ENCODE measurements at regions not wholly inside any gene's neighbourhood (a gene's known extent, or its start where the extent isn't known, plus 50 kb on each side); places are given as distances from the start of the nearest gene placed in this dataset.

GRCh38 chr21:25384782-25385181 is 222.5 kb downstream of the MRPL39 start:
- no peak for DNase-seq (ENCODE audit: low read depth in 4 of 4, low spot score in 2 of 4)

DNA sequence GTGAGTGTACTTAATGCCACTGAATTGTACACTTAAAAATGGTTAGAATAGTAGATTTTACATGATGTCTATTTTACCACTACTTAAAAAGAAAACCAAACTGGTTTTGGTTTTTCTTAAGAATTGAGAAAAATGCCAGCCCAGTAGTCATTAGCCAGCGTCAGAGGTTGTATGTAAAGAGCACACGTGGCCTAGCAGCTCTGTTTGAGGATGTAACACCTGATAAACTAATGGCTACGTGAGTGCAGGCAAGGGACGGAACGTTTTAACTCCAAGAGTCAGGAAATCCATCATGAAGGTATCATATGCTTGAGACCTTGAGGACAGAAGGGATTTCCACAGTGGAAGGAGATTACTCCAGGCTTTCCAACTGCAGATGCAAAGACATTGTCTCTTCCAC is 223.7 kb downstream of the MRPL39 start:
- DNase-seq (ENCODE audit: low read depth in 4 of 4, low spot score in 2 of 4): no peak

GRCh38 chr21:25381936-25382452 is 225.3 kb downstream of the MRPL39 start:
- DNase-seq (ENCODE audit: low read depth in 4 of 4, low spot score in 2 of 4): no peak

DNA sequence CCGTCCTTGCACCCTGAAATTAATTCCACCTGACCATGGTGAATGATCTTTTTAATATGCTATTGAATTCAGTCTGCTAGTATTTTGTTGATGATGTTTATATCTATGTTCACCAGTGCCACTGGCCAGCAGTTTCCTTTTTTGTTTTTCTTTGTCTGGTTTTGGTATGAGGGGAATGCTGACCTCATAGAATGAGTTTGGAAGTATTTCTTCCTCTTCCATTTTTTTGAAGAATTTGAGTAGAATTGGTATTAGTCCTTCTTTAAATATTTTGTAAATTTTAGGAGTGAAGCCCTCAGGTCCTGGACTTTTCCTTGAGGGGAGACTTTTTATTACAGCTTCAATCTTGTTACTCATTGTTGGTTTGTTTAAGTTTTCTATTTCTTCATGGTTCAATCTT is 231.6 kb downstream of the MRPL39 start:
- DNase-seq (ENCODE audit: low read depth in 4 of 4, low spot score in 2 of 4): no peak

- no peak for DNase-seq (ENCODE audit: low read depth in 4 of 4, low spot score in 2 of 4)
Observed at GRCh38 chr21:25373126-25374082, 233.9 kb downstream of the MRPL39 start.

GRCh38 chr21:25371841-25372425 is 235.3 kb downstream of the MRPL39 start:
- no peak for DNase-seq (ENCODE audit: low read depth in 4 of 4, low spot score in 2 of 4)

- DNase-seq (ENCODE audit: low read depth in 4 of 4, low spot score in 2 of 4): no peak
Observed at GRCh38 chr21:25370311-25370744, 237.0 kb downstream of the MRPL39 start.

- DNase-seq (ENCODE audit: low read depth in 4 of 4, low spot score in 2 of 4): no peak
Observed at GRCh38 chr21:25369524-25370300, 237.6 kb downstream of the MRPL39 start.

DNA sequence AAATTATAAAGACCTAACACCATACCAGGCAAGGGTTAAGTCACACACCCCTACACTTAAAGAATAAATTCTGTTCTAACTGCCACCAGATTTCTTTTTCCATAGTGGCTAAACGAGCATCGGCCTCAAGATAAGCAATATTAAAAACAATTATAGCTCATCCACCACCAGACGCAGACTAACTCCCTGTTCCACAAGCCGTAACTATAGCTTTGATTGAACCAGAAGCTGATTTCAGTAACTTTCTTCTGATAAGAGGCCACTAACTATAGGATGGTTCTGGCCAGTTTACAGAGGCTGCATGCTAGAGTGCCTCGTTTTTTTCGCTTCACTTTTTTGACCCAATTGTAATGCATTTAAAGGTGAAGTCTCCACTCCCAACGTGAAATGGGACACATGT is 238.8 kb downstream of the MRPL39 start:
- DNase-seq (ENCODE audit: low read depth in 4 of 4, low spot score in 2 of 4): no peak

DNA sequence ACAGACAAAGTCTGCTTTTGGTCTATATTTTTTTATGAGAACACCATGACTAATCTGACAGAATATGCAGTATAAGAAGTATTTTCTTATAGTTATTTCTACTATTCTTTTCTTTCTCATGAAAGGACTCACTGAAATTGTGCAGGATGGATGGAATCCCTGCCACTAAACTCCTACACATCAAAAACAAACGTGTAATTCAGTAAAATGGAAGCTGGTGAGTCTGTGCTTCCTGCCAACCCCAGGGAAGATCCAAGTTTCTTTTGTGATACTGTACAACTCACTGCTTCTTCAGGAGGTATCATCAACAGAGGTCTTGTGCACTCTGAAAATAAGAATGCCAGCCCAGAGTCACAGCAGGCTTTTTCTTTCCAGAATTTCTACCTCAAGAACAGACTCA is 241.2 kb downstream of the MRPL39 start:
- DNase-seq (ENCODE audit: low read depth in 4 of 4, low spot score in 2 of 4): no peak

DNA sequence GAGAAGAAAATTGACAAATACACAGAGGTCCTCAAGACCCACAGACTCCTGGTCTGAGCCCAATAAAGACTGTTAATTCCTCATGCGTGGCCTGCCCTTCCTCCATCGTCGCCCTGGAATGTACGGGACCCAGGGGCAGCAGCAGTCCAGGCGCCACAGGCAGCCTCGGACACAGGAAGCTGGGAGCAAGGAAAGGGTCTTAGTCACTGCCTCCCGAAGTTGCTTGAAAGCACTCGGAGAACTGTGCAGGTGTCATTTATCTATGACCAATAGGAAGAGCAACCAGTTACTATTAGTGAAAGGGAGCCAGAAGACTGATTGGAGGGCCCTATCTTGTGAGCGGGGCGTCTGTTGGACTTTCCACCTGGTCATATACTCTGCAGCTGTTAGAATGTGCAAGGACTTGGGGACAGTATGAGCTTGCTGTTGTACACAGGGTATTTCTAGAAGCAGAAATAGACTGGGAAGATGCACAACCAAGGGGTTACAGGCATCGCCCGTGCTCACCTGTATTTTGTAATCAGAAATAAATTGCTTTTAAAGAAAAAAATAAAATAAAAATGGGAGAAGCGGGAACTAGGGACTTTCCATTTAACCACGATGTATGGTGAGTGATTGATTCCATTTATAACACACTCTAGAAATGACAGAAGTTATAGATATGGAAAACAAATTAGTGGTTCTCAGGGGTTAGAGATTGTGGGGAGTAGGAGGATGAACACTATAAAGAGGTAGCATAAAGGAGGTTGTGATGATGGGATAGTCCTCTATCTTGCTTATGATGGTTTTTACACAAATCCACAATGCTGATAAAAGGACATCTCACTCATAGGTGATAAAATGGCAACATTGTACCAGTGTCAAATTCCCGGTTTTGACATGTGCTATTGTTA is 244.7 kb downstream of the MRPL39 start:
- DNase-seq (ENCODE audit: low read depth in 4 of 4, low spot score in 2 of 4): no peak

DNA sequence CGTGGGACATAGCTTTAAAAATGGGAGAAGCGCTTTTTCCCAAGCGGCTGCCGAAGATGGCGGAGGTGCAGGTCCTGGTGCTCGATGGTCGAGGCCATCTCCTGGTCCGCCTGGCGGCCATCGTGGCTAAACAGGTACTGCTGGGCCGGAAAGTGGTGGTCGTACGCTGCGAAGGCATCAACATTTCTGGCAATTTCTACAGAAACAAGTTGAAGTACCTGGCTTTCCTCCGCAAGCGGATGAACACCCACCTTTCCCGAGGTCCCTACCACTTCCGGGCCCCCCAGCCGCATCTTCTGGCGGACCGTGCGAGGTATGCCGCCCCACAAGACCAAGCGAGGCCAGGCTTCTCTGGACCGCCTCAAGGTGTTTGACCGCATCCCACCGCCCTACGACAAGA is 245.5 kb downstream of the MRPL39 start:
- no peak for DNase-seq (ENCODE audit: low read depth in 4 of 4, low spot score in 2 of 4)

GRCh38 chr21:25361097-25361496 is 246.2 kb downstream of the MRPL39 start:
- no peak for DNase-seq (ENCODE audit: low read depth in 4 of 4, low spot score in 2 of 4)

- DNase-seq (ENCODE audit: low read depth in 4 of 4, low spot score in 2 of 4): no peak
Observed at GRCh38 chr21:25360593-25360992, 246.7 kb downstream of the MRPL39 start.

- DNase-seq (ENCODE audit: low read depth in 4 of 4, low spot score in 2 of 4): no peak
Observed at GRCh38 chr21:25359724-25360123, 247.6 kb downstream of the MRPL39 start.

GRCh38 chr21:25350056-25350455 is 257.2 kb downstream of the MRPL39 start:
- no peak for DNase-seq (ENCODE audit: low read depth in 4 of 4, low spot score in 2 of 4)

- DNase-seq (ENCODE audit: low read depth in 4 of 4, low spot score in 2 of 4): no peak
Observed at GRCh38 chr21:25343774-25344545, 263.3 kb downstream of the MRPL39 start.

DNA sequence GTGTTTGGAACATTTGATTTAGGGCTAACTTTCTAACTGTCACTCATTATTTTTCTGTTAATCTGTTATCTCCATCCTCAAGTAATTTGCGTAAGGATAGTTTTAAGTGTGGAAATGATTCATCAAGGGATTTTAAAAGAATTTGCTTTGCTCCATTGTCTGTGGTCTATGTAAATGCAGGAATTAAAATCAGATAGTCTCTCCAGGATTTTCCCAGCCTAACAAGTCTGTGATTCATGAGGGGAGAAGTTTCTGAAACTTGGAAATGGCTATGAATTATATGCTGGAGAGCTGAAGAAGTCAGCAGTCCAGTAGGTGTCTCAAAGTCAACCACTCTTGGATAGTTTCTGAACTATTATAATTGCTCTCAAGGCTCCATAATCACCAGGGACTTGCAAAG is 264.5 kb downstream of the MRPL39 start:
- DNase-seq (ENCODE audit: low read depth in 4 of 4, low spot score in 2 of 4): no peak

GRCh38 chr21:25341981-25342380 is 265.3 kb downstream of the MRPL39 start:
- DNase-seq (ENCODE audit: low read depth in 4 of 4, low spot score in 2 of 4): no peak
